Stimulated activated CD4-positive, alpha-beta T cell treated with anti-CD3 and anti-CD28 coated beads, TNF-alpha, amount 100 ng/mL, for 24 hours (primary cell): ENCODE measurements at regions not wholly inside any gene's neighbourhood (a gene's known extent, or its start where the extent isn't known, plus 50 kb on each side); places are given as distances from the start of the nearest gene placed in this dataset.

Experiments used
- DNase-seq, 3 experiments: peaks; one replicate each; pipeline ENCODE4 v3.0.0-alpha.2; 2020; ENCODE audit warnings: low read depth in 3 of 3

DNA sequence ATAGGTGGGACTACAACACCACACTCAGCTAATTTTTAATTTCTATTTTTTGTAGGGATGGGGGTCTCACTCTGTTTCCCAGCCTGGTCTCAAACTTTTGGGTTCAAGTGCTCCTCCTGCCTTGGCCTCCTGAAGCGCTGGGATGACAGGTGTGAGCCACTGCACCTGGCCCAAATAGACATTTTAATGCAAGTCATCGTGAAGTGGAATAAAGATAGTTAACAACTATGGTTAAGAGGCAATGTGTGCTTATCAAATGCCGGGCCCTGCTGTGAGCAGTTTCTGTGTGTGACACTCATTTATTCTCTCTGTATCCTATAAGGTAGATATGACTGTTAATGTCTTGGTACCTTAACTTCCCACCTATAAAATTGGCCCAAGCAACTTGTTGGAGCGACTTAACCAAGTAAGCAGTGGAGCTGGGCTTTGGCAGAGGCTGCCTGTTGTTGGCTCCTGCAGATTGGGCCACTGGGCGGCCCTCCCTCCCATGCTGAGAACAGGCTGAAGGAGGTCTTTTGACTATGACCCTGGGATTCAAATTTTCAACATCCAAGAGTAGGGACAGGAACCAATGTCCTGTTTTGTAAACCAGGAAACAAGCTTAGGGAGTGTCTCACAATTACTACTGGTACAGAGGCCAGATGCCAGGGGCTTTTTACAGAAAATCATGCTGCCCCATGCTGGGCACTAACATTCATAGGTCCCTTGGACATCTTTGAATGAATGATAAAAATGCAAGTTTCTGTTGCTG, 450.7 kb downstream of the TSHZ3 start:
- DNase-seq, result no peak

DNA sequence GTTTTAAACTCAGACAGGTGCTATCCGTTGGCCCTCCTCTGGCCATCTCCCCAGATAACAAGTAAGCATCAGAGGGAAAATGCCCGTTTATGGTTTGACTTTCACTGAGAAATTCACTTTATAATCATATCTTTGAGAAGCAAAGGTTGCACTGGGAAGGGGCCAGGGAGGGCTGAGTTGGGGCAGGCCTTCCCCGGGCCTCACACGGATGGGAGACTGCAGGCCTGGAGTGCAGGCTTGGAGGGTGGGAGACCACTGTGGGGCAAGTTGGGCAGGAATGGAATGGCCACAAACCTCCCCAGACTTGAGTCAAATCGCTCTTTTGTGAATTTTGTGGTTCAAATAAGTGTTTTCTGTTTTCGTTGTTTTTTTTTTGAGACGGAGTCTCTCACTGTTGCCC, 451.7 kb downstream of the TSHZ3 start:
- no peak for DNase-seq

DNA sequence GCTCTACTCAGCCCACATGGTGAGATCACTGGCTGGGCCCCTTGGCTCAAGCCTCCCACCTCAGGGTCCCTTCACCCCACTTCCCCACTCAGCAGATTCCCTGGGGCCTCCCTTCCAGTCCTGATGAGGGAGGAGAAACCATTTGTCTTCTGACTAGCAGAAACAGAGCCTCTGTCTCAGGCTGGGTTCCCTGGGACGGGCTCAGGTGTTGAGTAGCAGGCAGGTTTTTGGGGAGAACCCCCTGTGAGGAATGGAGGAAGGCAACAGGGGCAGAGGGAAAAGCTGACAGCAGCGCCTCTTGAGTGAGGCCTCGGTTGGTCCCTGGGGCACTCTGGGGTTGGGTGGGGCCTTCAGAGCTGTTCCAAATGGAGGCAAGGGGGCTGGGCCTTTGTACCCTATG, 452.2 kb downstream of the TSHZ3 start:
- no peak for DNase-seq

DNA sequence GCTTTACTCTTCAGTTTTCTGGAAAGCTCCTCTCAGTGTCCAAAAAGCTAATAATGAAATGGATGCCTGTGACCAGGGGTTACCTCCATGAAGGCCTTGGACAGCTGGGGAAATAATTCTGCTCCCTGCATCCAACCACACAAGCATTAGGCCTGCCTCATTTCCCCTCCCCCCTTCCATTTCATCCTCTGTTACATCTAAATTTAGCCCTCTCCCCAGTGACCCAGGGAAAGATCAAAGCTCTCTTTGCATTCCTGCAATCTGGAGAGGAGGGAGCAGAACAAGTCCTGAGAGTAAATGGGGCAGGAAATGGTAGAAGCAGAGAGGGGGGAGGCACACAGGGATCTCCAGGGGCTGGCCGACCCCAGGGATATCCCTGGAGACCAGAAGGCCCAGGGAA, 452.7 kb downstream of the TSHZ3 start:
- no peak for DNase-seq

DNA sequence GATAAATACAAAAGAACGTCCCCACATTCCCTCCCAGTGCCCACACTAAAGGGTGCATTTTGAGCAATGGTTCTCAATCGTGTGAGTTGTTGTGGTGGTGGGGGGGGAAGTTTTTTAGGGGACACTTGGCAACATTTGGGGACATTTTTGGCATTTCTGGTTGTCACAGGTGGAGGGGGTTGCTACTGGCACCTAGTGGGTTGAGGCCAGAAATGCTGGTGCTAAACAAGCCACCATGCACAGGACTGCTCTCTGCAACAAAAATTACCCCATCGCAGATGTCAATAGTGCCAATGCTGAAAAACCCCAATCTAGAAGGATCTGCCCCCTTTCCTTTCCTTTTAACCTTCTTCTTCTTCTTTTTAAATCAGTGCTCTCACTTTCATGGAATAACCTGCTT, 453.3 kb downstream of the TSHZ3 start:
- DNase-seq, result no peak

DNA sequence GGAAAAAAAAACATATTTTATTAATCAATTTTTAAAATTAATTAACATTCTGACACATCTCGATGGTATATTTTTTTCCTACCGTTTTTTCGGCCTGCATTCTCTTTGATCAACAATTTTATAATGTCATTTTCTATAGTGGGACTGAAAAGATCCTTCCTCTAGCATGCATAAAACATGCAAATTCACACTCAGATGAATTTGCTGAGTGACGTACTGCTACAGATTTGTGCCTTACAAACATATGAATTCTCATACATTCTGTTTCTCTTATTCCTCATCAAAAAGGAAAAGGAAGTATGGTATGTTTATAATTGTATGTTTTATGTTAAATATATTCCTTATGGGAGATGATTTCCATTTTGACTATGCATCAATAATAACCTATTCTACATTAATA, 458.2 kb downstream of the TSHZ3 start:
- no peak for DNase-seq

DNA sequence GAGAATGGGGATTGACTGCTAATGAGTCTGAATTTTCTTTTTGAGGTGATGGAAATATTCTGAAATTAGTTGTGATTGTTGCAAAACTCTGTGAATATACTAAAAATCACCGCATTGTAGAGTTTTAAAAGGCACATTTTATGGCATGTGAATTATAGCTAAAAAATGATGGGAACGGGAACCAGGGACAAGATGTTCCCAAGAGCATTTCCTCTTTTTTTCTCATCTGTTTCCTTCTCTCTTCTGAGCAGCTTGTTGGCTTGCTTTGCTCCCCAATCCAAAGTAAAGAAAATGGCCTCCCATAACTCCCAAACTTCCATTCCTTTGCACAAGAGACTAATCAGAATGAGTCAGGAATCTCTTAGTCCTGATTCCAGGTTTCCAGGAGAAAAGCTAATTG, 459.2 kb downstream of the TSHZ3 start:
- DNase-seq, result no peak

DNA sequence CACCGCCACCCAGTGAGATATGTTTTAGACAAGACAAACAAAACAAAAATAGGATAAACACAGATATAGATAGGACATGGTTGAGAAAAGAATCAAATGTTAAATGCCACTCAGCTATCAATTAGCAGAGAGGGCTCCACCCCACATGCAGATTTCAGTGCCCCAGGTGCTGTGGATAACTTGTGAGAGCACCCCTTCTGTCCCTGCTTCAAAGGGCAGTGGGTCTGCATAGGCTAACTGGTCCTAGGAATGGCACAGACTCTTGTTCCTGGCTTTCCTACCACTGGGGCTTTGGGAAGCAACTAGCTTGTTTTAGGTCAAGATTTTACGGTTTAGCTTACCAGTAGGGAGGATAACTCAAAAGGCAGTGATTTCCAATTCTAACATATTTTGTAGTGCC, 460.3 kb downstream of the TSHZ3 start:
- no peak for DNase-seq

DNA sequence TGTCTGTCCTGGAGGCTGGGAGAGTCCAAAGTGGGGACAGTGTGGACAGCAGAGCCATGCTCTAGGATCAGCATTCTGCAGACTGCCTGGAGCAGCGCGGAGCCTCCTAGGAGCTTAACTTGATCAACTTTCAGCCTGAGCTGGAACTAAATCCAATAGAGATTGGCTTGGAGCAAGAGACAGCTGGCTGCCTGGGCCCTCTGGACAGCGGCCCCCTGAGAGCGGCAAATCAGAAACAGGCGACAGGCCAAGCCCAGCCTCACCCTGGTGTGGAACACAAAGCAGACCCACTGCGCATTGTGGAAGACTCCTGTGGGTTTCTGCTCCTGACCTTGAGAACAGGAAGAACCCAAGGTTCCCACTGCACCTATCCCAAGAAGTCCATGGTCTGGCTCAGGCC, 462.2 kb downstream of the TSHZ3 start:
- DNase-seq, result no peak

DNA sequence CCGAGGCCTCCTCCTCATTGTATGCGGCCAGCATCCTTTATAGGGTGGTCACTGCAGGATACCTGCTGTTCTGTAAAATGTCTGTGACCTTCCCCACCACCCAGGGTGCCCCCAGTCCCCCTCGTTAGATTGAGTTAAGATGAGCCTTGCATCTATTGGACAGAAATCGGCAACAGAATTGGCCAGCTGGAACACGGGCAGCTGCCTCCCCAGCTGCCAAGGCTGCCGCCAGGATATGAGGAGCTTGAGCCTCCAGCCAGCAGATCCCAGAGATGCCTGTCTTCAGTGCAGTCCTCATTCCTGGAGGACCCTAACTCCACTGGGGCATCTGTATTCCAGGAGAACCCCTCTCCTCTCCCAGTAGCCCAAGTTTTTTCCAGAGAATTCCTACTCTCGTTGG, 463.0 kb downstream of the TSHZ3 start:
- DNase-seq, result no peak

DNA sequence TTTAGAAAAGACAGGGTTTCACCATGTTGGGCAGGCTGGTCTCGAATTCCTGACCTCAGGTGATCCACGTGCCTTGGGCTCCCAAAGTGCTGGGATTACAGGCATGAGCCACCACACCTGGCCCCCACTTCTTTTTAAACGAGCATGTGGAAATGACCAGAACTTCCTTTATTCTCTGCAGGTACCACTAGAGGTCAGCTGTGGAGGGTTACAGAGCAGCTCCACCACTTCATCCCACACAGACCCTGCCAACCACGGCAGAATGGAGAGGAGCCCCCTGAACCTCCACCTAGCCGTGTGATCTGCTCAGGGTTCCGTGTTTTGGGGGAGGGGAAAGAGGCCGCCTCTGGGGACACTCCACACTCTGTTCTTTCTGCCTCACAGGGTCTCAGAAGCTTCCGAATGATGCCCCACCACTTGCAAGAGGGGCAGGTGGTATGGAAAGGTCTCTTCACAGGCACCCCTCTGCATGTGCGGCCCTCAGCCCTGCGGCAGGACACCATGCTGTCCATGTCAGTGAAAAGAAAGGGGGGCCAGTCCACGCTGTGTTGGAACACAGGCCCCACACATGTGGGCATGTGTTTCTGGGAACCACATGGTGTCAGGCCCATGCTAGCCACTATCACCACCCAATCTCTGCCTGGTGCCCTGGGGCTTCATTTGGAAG, 465.0 kb downstream of the TSHZ3 start:
- DNase-seq, result no peak

DNA sequence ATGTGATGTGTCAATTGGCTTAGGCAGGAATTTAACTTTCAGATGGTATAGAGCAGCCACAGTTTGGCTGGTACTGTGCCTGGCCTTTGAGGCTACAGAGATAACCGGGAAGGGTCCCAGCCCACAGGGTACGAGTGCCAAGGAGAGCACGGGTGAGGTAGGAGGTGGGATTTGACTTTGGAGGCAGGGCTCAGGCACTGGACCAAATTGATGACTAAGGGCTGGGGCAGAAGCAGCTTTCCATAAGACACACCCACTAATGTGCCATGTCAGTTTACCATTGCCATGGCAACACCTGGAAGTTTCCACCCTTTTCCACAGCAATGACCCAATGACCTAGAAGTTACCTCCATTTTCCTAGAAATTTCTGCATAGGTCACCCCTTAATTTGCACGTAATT, 466.2 kb downstream of the TSHZ3 start:
- no peak for DNase-seq

DNA sequence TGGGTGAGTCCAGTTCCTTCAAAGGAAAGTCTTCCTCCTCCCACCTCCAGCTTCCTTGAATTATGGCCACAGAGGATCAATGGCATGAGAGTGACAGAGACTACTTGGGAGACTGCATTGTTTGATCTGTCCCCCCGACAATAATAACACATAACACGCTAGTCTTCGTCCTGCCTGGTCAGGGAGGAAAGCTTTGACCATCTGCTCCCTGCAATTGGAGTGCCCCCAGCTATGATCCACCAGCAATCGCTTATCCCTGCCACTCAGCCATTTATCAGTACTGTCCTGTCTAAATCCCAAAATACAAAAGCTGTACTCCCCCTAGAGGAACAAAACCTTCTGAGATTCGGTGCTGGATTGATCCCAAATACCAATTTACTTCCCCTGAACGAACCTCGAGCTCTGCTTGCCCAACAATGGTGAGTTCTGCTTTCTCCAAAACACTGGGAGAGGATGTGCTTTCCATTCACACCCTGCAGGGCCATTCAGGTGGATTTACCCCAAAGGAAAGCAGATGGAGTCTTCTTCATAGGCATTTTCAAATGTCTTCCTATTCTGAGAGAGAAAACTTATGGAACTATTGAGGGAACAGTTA, 466.7 kb downstream of the TSHZ3 start:
- no peak for DNase-seq

DNA sequence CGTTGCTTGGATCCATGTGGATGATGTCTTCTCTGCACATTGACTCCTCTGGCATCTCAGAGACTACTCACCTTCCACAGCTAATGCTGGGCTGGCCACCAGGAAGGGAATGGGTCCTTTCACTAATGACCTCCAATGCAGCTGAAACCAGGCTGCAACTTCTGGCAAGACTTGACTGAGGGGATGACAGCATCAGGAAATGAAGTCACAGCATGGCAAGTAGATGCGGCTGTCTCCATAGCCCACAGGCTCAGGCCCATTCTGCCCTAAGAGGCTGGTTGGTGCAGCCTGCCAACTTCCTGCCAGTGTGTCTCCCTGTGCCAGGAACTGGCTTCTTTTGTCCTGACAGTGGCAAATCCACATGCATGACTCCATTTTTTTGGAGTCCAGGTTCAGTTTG, 467.3 kb downstream of the TSHZ3 start:
- no peak for DNase-seq

DNA sequence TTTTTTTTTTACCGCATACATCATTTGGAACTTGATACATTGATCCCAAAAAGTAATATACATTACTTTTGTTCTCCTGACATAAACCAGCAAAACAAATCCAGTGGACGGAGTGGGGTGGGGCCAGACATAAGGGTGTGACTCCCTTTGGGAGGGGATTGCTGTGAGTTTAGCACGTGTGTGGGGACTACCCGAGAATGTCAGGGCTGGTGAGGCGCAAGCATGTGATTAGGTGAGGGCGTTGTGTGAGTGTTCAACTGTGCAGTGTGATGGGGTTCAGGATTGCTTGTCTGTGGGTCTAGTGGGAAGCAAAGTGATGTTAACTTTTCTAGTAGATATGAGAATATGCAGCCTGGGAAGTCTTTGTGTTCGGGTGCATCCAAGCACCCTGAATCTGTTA, 468.0 kb downstream of the TSHZ3 start:
- DNase-seq, result no peak

DNA sequence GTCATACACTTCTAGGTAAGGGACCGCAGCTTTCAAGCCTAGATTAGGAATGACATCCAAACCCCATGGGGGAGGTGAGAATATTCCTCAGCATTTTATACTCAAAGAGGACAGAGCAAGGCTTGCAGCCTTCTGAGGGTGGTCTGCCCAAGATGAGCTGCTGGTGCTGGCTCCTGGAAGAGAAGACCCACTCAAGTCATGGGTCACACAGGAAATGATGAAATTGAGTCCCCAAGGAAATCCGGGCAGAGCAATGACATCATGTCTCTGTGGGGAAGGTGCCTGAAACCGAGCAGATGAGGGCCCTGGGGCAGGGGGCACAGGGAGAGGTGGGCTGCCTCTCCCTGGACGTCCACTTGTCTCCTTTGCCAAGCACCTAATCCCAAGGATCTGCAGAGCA, 468.7 kb downstream of the TSHZ3 start:
- no peak for DNase-seq

DNA sequence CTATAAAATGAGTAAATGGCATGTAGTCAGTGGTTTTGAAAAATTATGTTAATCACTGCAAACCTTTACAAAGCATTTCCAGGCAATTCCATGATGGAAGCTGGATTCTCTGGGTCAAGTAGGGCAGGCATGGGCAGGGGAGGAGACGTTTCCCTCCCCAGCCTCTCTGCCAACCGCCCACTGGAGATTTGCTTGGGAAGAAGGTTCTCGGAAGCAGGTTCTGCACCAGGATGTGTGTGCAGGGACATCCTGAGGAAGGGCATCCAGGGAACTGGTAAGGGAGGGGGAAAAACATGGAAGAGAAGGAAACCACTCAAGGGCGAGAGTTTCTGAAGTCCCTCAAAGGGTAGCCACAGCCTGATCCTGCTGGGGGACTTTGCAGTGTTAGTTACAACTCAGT, 469.1 kb downstream of the TSHZ3 start:
- no peak for DNase-seq

DNA sequence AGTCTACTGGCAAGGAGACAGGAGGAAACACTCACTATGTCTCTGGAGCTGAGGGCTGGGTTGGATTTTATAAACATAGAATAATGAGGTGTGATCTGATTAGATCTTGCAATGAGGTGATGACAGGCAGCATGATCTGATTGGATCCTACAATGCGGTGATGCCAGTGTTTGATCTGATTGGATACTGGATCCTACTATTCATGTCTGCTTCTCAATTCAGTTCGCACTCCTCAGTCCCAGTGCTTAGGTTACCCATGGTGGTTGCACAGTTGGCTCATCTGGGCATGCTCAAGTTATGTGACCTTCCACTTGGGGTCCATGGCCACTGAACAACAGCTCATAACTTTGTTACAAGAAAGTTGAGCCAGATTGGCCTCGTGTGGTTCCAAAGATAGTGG, 469.5 kb downstream of the TSHZ3 start:
- no peak for DNase-seq

DNA sequence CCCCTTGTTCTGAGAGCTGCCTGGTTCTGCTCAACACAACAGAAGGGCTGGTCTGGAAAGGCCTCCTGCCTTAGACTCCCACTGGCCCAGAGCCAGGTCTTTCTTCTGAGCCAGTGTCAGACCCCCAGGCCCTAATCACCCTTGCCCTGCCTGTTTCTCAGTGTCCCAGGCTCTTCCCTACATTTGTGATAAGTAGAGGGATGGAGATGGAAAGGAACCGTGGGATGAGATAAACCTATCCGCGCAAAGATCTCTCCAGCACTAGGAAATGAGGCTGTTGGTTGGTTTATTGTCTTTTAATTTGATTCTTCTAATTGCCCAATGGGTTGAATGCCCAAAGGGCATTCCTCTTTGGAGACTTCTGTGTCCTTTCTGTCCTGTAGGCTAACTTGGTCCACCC, 470.0 kb downstream of the TSHZ3 start:
- DNase-seq, result no peak

DNA sequence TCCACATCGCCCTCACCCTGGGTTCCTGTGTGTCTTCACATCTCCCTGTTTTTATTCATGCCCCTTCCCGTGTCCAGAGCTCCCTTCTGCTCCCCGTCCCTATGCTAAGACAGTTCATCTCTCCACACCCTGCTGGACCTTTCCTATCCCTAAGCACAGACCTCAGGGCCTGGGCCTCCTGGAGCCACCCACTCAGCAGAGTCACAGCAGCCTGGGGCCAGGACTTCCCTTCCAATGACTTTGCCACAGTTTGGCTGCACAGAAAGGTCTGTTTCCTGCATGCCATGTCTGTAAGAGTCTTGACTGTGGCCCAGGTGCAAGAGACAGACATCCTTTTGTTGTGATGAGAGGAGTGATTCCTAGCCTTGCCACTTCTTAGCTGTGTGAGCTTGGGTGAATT, 470.7 kb downstream of the TSHZ3 start:
- no peak for DNase-seq

DNA sequence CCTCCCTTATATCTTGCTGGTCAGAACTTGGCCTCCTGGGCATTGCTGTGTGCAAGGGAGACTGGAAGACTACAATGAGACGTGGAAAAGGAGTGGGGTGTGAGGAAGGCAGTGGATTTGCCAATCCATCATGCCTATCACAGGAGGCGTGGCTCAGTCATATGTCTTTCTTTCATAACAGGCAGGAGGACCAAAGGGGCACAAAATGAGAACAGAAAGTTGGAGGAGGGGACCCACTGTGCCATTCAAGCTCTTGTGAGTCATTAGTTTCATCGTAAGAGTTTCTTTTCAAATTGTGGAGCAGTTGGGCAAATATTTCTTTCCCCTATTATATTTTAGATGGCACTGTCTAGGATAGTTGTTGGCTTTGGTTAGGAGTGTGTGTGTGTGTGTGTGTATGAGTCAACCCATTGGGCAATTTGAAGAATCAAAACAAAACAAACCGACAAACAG, 471.5 kb downstream of the TSHZ3 start:
- no peak for DNase-seq

DNA sequence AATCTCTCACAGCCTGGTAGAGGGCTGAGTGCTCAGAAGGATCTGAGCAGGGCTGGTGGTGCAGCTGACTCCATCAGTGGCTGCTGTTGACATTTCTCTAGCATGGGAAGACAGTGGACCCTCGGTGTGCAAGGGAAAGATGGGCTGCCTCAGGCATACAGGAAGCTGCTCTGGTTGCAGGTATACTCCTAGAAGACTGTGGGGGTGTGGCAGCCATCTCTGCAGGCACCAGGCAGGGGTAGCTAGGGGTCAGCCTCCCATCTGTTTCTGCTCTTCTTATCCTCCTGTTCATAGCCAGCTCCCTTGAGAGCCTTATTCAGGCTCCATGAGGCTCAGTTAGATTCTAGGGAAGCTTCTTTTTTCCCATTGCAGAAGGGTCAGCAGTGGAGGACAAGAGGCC, 475.5 kb downstream of the TSHZ3 start:
- DNase-seq, result no peak

DNA sequence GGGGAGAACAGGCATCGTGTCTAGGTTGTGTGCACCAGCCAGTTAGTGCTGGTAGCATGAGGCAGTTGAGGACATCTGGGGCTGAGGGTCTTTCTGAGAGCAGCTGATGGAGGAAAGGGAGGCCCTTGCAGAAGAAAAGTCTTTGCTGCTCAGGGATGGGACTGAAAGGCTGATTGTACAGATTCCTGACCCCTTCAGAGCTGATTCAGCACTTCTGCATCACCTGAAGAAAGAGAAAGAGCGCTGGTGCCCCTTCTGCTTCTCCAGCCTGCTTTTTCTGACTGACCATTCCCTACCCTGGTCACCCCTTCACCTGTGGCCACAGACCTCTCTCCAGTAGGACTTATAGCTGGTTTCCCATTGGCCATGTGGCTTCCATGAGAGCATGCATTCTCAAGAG, 476.2 kb downstream of the TSHZ3 start:
- DNase-seq, result no peak
